Nephron progenitor cell (in vitro differentiated cells): ENCODE measurements at regions not wholly inside any gene's neighbourhood (a gene's known extent, or its start where the extent isn't known, plus 50 kb on each side); places are given as distances from the start of the nearest gene placed in this dataset.

ENCODE experiments used
- DNase-seq: peaks from one replicate; pipeline ENCODE4 v3.0.0; 2021
- H3K27ac Mint-ChIP-seq: 2 replicates; pipeline ENCODE4 v1.8.0; 2021; ENCODE audit warnings: mild to moderate bottlenecking, moderate library complexity, mixed read lengths
- H3K27me3 Mint-ChIP-seq: 2 replicates; pipeline ENCODE4 v1.8.0; 2021; ENCODE audit warnings: mild to moderate bottlenecking, low read depth, mixed read lengths; ENCODE audit not compliant: poor library complexity
- H3K36me3 Mint-ChIP-seq: 2 replicates; pipeline ENCODE4 v1.8.0; 2021; ENCODE audit warnings: low read depth, mixed read lengths
- H3K4me1 Mint-ChIP-seq: 2 replicates; pipeline ENCODE4 v1.8.0; 2021; ENCODE audit warnings: mixed read lengths
- H3K4me3 Mint-ChIP-seq: 2 replicates; pipeline ENCODE4 v1.8.0; 2021; ENCODE audit warnings: mild to moderate bottlenecking, moderate library complexity, mixed read lengths
- H3K9me3 Mint-ChIP-seq: 2 replicates; pipeline ENCODE4 v1.8.0; 2021; ENCODE audit warnings: mild to moderate bottlenecking, moderate library complexity, mixed read lengths
- CTCF ChIP-seq: fragments of 200-600 bp; sonication (generic); IDR thresholded peaks from 2 replicates; pipeline ENCODE4 v1.5.0; 2021; ENCODE audit warnings: antibody characterized with exemption

- Mint-ChIP-seq H3K4me1 (peaks cover 44% of the 10 kb centered on the region), H3K27me3 (no peaks in the 10 kb centered on the region), H3K27ac (no peak overlapping the region), H3K4me3 (no peak overlapping the region), H3K36me3 (no peaks in the 10 kb centered on the region), H3K9me3 (no peaks in the 10 kb centered on the region)
- no peak for TF ChIP-seq CTCF
- no peak for DNase-seq
Measured at GRCh38 chr9:18384066-18384465, 89.9 kb upstream of the ADAMTSL1 start.

GRCh38 chr9:18385696-18386490 is 88.1 kb upstream of the ADAMTSL1 start:
- Mint-ChIP-seq H3K4me1 (peaks cover 39% of the 10 kb centered on the region), H3K27me3 (no peaks in the 10 kb centered on the region), H3K36me3 (no peaks in the 10 kb centered on the region), H3K4me3 (no peak overlapping the region), H3K9me3 (no peaks in the 10 kb centered on the region), H3K27ac (no peak overlapping the region)
- TF ChIP-seq CTCF: no peak
- DNase-seq: no peak

- no peak for TF ChIP-seq CTCF
- Mint-ChIP-seq H3K27ac (no peak overlapping the region), H3K36me3 (no peaks in the 10 kb centered on the region), H3K4me3 (no peak overlapping the region), H3K9me3 (no peaks in the 10 kb centered on the region), H3K27me3 (no peaks in the 10 kb centered on the region), H3K4me1 (peaks cover 14% of the 10 kb centered on the region)
- DNase-seq: no peak
Measured at GRCh38 chr9:18390393-18390792, 83.6 kb upstream of the ADAMTSL1 start.

DNA sequence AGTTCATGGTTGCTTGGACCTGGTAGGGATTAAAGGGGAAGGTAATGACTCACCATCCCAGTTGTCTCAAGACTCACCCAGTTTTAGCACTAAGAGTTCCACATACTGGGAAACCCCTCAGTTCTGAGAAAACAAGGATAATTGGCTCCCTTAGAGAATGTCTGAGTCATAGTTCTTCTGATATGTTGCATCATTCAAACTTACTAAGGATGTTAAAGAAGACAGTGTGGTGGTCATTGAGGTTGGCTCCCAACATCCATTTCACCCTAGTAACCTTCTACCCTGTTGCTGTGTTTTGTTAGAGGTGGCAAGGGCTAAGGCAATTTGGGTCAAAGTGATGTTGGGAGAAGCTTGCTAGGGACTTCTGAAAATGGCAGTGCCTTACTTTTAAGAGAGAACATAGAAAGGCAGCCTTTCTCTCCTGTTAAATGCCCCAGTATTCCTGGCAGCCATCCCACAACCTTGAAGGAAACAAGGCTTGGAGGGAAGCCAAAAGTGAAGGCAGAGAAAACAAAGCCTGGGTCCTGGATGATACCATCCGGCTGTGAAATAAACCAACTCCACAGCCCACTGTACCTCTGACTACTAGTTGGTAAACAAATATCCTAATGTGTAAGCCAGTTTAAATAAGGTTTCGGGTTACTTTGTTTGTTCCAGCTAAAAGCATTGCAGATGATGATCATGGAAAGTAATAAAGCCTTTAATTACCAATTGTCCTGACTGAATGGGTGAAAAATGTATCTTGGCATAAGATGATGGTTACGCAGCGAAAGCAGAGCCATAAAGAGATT is 80.4 kb upstream of the ADAMTSL1 start:
- Mint-ChIP-seq H3K4me3 (no peak overlapping the region), H3K9me3 (no peaks in the 10 kb centered on the region), H3K4me1 (no peaks in the 10 kb centered on the region), H3K27me3 (no peaks in the 10 kb centered on the region), H3K27ac (no peak overlapping the region), H3K36me3 (no peaks in the 10 kb centered on the region)
- no peak for DNase-seq
- no peak for TF ChIP-seq CTCF

GRCh38 chr9:18394847-18395351 is 79.1 kb upstream of the ADAMTSL1 start:
- H3K4me1 Mint-ChIP-seq: no peaks in the 10 kb centered on the region
- no peak for DNase-seq
- TF ChIP-seq CTCF: no peak
- no peaks in the 10 kb centered on the region for H3K36me3 Mint-ChIP-seq
- H3K27me3 Mint-ChIP-seq: no peaks in the 10 kb centered on the region
- H3K9me3 Mint-ChIP-seq: no peaks in the 10 kb centered on the region
- no peak overlapping the region for H3K27ac Mint-ChIP-seq
- H3K4me3 Mint-ChIP-seq: no peak overlapping the region
